B cell (primary cell): ENCODE measurements at regions not wholly inside any gene's neighbourhood (a gene's known extent, or its start where the extent isn't known, plus 50 kb on each side); places are given as distances from the start of the nearest gene placed in this dataset.

Source experiments
- ATAC-seq: fragments of 200-7000 bp; cut with Tn5 transposase; one replicate; pipeline ENCODE4 v1.10.0; 2021; ENCODE audit warnings: low read depth, mild to moderate bottlenecking, moderate number of reproducible peaks, moderate library complexity
- CTCF ChIA-PET: fragments of 350-600 bp; sonication (Branson Sonifier 250); formaldehyde crosslinking; loops from one replicate; lab custom pipeline; 2021; ENCODE audit warnings: antibody characterized with exemption, inconsistent platforms; lab: Charles Lee
- POLR2A ChIA-PET: fragments of 350-600 bp; sonication (Branson Sonifier 250); formaldehyde crosslinking; loops from one replicate; lab custom pipeline; 2021; ENCODE audit warnings: antibody characterized with exemption; lab: Charles Lee
- DNase-seq: peaks from one replicate; pipeline ENCODE4 v3.0.0; 2013
- H2AFZ ChIP-seq: 2 replicates; pipeline ENCODE4 v1.6.1; 2012; ENCODE audit warnings: mild to moderate bottlenecking, low read depth, low read length; ENCODE audit not compliant: insufficient read depth, poor library complexity, severe bottlenecking
- H3K27ac ChIP-seq, 2 donors: 1 replicate in 1 of 2; 2 replicates in 1 of 2; pipeline ENCODE4 v1.5.1; 2012 to 2013; ENCODE audit warnings: low read length in 2 of 2, mild to moderate bottlenecking in 2 of 2, moderate library complexity in 1 of 2
- H3K27me3 ChIP-seq, 4 experiments: fragments of 200-600 bp in 1 of 4; sonication (generic) in 1 of 4; replicated peaks in 1 of 4; 1 replicate in 2 of 4; 2 replicates in 2 of 4; pipeline versions ENCODE4 v1.6.1 to v1.7.0; 2013 to 2016; ENCODE audit warnings: low read length in 3 of 4, mild to moderate bottlenecking in 2 of 4, mixed read lengths in 1 of 4, moderate library complexity in 1 of 4; ENCODE audit not compliant: insufficient read depth in 4 of 4, control insufficient read depth in 3 of 4; ENCODE audit errors: control extremely low read depth in 1 of 4
- H3K36me3 ChIP-seq, 2 experiments: replicated peaks in 1 of 2; 1 replicate in 1 of 2; 2 replicates in 1 of 2; pipeline versions ENCODE4 v1.6.1 to v1.7.1; 2013; ENCODE audit warnings: low read length in 1 of 2; ENCODE audit not compliant: insufficient read depth in 2 of 2, control insufficient read depth in 1 of 2; ENCODE audit errors: control extremely low read depth in 1 of 2, extremely low read depth in 1 of 2
- H3K4me1 ChIP-seq, 2 donors: fragments of 200-600 bp in 1 of 2; sonication (generic) in 1 of 2; 1 replicate in 1 of 2; 2 replicates in 1 of 2; pipeline versions ENCODE4 v1.5.1 to v1.6.1; 2013 to 2017; ENCODE audit warnings: low read length in 2 of 2; ENCODE audit not compliant: control insufficient read depth in 2 of 2, insufficient read depth in 2 of 2
- H3K4me2 ChIP-seq: replicated peaks from 2 replicates; pipeline ENCODE3; 2012; ENCODE audit warnings: mild to moderate bottlenecking, low read depth, low read length; ENCODE audit not compliant: poor library complexity, severe bottlenecking
- H3K4me3 ChIP-seq, 5 experiments: fragments of 200-600 bp in 1 of 5; sonication (generic) in 1 of 5; 1 replicate in 3 of 5; 2 replicates in 2 of 5; pipeline versions ENCODE4 v1.5.1 to v1.7.0; 2011 to 2016; ENCODE audit warnings: low read length in 4 of 5, mild to moderate bottlenecking in 4 of 5, low read depth in 2 of 5, control low read depth in 1 of 5, moderate library complexity in 1 of 5; ENCODE audit not compliant: insufficient read depth in 1 of 5; ENCODE audit errors: control extremely low read depth in 1 of 5, extremely low read depth in 1 of 5
- H3K79me2 ChIP-seq: fragments of 200-600 bp; sonication (generic); one replicate; pipeline ENCODE4 v1.6.0; 2016; ENCODE audit warnings: low read length; ENCODE audit not compliant: control insufficient read depth, insufficient read depth
- H3K9ac ChIP-seq: fragments of 200-600 bp; sonication (generic); 2 replicates; pipeline ENCODE4 v1.6.1; 2017; ENCODE audit warnings: mild to moderate bottlenecking, low read length, moderate library complexity
- H3K9me3 ChIP-seq, 3 donors: one replicate each; pipeline versions ENCODE4 v1.6.1 to v1.7.1; 2013; ENCODE audit warnings: low read length in 2 of 3; ENCODE audit not compliant: control insufficient read depth in 2 of 3, insufficient read depth in 1 of 3; ENCODE audit errors: control extremely low read depth in 1 of 3
- H4K20me1 ChIP-seq: 2 replicates; pipeline ENCODE4 v1.6.0; 2012; ENCODE audit warnings: mild to moderate bottlenecking, low read length; ENCODE audit not compliant: insufficient read depth, control insufficient read depth, poor library complexity, severe bottlenecking
- H3K27ac Mint-ChIP-seq: one replicate; pipeline ENCODE4 v1.8.0; 2021; ENCODE audit warnings: mixed read lengths
- H3K27me3 Mint-ChIP-seq: one replicate; pipeline ENCODE4 v1.8.0; 2021; ENCODE audit warnings: mixed read lengths
- H3K4me1 Mint-ChIP-seq: one replicate; pipeline ENCODE4 v1.8.0; 2021; ENCODE audit warnings: mixed read lengths
- H3K4me3 Mint-ChIP-seq: one replicate; pipeline ENCODE4 v1.8.0; 2021; ENCODE audit warnings: mixed read lengths
- H3K9me3 Mint-ChIP-seq: one replicate; pipeline ENCODE4 v1.8.0; 2022; ENCODE audit warnings: mixed read lengths; ENCODE audit not compliant: insufficient read depth
- EZH2 ChIP-seq: IDR thresholded peaks from 2 replicates; pipeline ENCODE4 v1.6.1; 2012; ENCODE audit warnings: borderline replicate concordance, low read depth, mild to moderate bottlenecking, moderate library complexity, low read length; ENCODE audit not compliant: insufficient read depth, poor library complexity, severe bottlenecking
- WGBS: methylation state at CpG from one replicate; pipeline ENCODE4 v1.1.5; 2013; ENCODE audit warnings: missing lambda C conversion rate; ENCODE audit not compliant: insufficient coverage; 5-methylcytosine and 5-hydroxymethylcytosine counted together
- intact Hi-C: fragments of 100-400 bp; cut with micrococcal nuclease; formaldehyde crosslinking; loops from one replicate; pipeline ENCODE4 v1.10.0; 2022
- TF ChIP-seq, protein P1 (sequence below): fragments of 200-600 bp; IDR thresholded peaks from one replicate; pipeline ENCODE4 v1.8.0; 2022; ENCODE audit warnings: antibody characterized with exemption, mild to moderate bottlenecking

DNA sequence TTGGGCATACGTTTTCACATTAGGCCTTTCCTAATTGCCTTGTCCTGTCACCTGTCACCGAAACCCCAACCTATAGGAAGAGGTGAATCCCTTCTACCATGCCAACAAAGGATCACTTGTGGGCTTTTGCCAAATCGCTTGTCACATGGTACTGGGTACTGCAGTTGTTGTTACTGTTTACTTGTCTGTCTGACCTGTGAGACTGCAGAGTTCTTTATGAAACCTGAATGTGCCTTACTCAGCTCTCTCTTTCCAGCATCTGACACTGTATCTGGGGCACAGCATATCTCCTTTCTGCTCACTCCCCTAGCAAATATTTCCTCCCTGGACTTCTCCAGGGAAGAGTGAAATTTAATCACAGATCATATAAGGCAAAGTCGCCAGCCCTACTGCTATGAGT is 1272.4 kb downstream of the CDH8 start:
- Histone ChIP-seq H3K4me1 (no peaks in the 10 kb centered on the region), H3K9me3 (no peaks in the 10 kb centered on the region), H3K79me2 (no peaks in the 10 kb centered on the region), H3K27ac (no peak overlapping the region), H3K27me3 (no peaks in the 10 kb centered on the region), H3K9ac (no peak overlapping the region), H4K20me1 (no peaks in the 10 kb centered on the region), H3K4me2 (no peak overlapping the region), H2AFZ (no peak overlapping the region), H3K4me3 (no peak overlapping the region), H3K36me3 (no peaks in the 10 kb centered on the region)
- intact Hi-C loops = no loop called here
- Mint-ChIP-seq H3K4me1 (no peaks in the 10 kb centered on the region), H3K4me3 (no peak overlapping the region), H3K27ac (no peak overlapping the region), H3K9me3 (no peaks in the 10 kb centered on the region), H3K27me3 (no peaks in the 10 kb centered on the region)
- POLR2A ChIA-PET = no interaction called here
- CTCF ChIA-PET = interaction anchor here (0.7 kb wide), 1 partner anchor 8 kb away, joined by 4 read pairs; no protein-coding TSS in a partner anchor
- ATAC-seq (no peak), DNase-seq (no peak)
- WGBS = 90% methylated on average over 2 of the region's 4 CpGs
- no peak for TF ChIP-seq EZH2
- TF ChIP-seq, protein P1, sequence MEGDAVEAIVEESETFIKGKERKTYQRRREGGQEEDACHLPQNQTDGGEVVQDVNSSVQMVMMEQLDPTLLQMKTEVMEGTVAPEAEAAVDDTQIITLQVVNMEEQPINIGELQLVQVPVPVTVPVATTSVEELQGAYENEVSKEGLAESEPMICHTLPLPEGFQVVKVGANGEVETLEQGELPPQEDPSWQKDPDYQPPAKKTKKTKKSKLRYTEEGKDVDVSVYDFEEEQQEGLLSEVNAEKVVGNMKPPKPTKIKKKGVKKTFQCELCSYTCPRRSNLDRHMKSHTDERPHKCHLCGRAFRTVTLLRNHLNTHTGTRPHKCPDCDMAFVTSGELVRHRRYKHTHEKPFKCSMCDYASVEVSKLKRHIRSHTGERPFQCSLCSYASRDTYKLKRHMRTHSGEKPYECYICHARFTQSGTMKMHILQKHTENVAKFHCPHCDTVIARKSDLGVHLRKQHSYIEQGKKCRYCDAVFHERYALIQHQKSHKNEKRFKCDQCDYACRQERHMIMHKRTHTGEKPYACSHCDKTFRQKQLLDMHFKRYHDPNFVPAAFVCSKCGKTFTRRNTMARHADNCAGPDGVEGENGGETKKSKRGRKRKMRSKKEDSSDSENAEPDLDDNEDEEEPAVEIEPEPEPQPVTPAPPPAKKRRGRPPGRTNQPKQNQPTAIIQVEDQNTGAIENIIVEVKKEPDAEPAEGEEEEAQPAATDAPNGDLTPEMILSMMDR = no peak

DNA sequence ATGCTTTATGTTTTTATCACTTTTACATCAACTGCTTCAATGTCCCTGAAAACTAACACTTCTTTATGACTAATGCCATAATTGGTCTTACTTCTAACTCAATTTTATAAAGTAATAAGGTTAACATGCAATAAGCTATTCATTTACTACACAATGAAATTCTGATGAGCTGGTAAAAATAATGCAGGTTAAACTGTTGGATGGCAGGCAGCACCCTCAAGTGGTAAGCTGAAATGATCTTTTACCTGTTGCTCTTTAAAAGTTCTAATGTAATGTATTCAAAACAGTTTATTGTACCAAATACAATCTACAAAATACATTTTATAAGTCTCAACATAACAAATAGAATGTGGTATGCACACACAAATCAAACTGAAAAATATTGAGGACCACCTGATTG is 1280.3 kb downstream of the CDH8 start:
- Histone ChIP-seq H3K4me3 (no peak overlapping the region), H3K9ac (no peak overlapping the region), H3K27ac (no peak overlapping the region), H2AFZ (no peak overlapping the region), H3K4me1 (no peaks in the 10 kb centered on the region), H3K79me2 (no peaks in the 10 kb centered on the region), H3K36me3 (no peaks in the 10 kb centered on the region), H3K9me3 (peaks cover 0 to 4% (median 0%) of the 10 kb centered on the region in 3 donors), H3K4me2 (no peak overlapping the region), H4K20me1 (no peaks in the 10 kb centered on the region), H3K27me3 (no peaks in the 10 kb centered on the region)
- Mint-ChIP-seq H3K27me3 (no peaks in the 10 kb centered on the region), H3K4me1 (no peaks in the 10 kb centered on the region), H3K4me3 (no peak overlapping the region), H3K27ac (no peak overlapping the region), H3K9me3 (peaks cover 3% of the 10 kb centered on the region)
- ATAC-seq (no peak), DNase-seq (no peak)
- ChIA-PET CTCF (interaction anchor here (1.2 kb wide), 1 partner anchor 9 kb away, joined by 4 read pairs; no protein-coding TSS in a partner anchor), POLR2A (no interaction called here)
- intact Hi-C loops = no loop called here
- no peak for TF ChIP-seq EZH2
- TF ChIP-seq, protein P1 = no peak
